Loucy (cell line): ENCODE measurements at regions not wholly inside any gene's neighbourhood (a gene's known extent, or its start where the extent isn't known, plus 50 kb on each side); places are given as distances from the start of the nearest gene placed in this dataset.

ENCODE experiments used
- H2AFZ ChIP-seq: fragments of 200-600 bp; sonication (generic); 2 replicates; pipeline ENCODE4 v1.6.0; 2016; ENCODE audit warnings: antibody characterized with exemption, mild to moderate bottlenecking, low read length, moderate library complexity
- H3F3A ChIP-seq: fragments of 200-600 bp; 2 replicates; pipeline ENCODE4 v1.6.0; 2016; ENCODE audit warnings: antibody characterized with exemption, low read depth, mild to moderate bottlenecking
- H3K27me3 ChIP-seq: fragments of 200-600 bp; sonication (generic); 2 replicates; pipeline ENCODE4 v1.6.1; 2014; ENCODE audit warnings: low read length, mild to moderate bottlenecking; ENCODE audit not compliant: insufficient read depth, poor library complexity, severe bottlenecking
- H3K36me3 ChIP-seq: fragments of 200-600 bp; sonication (generic); 2 replicates; pipeline ENCODE4 v1.6.1; 2016; ENCODE audit warnings: low read length; ENCODE audit not compliant: insufficient read depth
- H3K4me1 ChIP-seq: fragments of 200-600 bp; sonication (generic); 2 replicates; pipeline ENCODE4 v1.5.1; 2014; ENCODE audit warnings: low read length, mild to moderate bottlenecking; ENCODE audit not compliant: insufficient read depth, poor library complexity, severe bottlenecking
- H3K4me2 ChIP-seq: fragments of 200-600 bp; sonication (generic); 2 replicates; pipeline ENCODE4 v1.6.0; 2014; ENCODE audit warnings: antibody characterized with exemption, low read length, low read depth, mild to moderate bottlenecking; ENCODE audit not compliant: poor library complexity, severe bottlenecking
- H3K4me3 ChIP-seq: fragments of 200-600 bp; sonication (generic); 2 replicates; pipeline ENCODE4 v1.5.1; 2014; ENCODE audit warnings: low read length, mild to moderate bottlenecking, mixed read lengths; ENCODE audit not compliant: poor library complexity, severe bottlenecking
- H3K79me2 ChIP-seq: fragments of 200-600 bp; sonication (generic); 2 replicates; pipeline ENCODE4 v1.6.1; 2014; ENCODE audit warnings: low read length; ENCODE audit not compliant: insufficient read depth
- H3K9ac ChIP-seq: fragments of 200-600 bp; sonication (generic); 2 replicates; pipeline ENCODE4 v1.6.0; 2014; ENCODE audit warnings: mild to moderate bottlenecking, low read depth, low read length, moderate library complexity; ENCODE audit not compliant: poor library complexity, severe bottlenecking
- H3K9me2 ChIP-seq: fragments of 200-600 bp; sonication (generic); replicated peaks from 2 replicates; pipeline ENCODE4 v1.6.1; 2016; ENCODE audit warnings: low read depth, low read length, mixed read lengths
- H3K9me3 ChIP-seq: fragments of 200-600 bp; sonication (generic); 2 replicates; pipeline ENCODE4 v1.6.1; 2014; ENCODE audit warnings: mild to moderate bottlenecking, antibody characterized with exemption, low read length, low read depth; ENCODE audit not compliant: insufficient read depth
- H4K20me1 ChIP-seq: fragments of 200-600 bp; sonication (generic); 2 replicates; pipeline ENCODE4 v1.6.0; 2014; ENCODE audit warnings: antibody characterized with exemption, low read length, mild to moderate bottlenecking; ENCODE audit not compliant: insufficient read depth, poor library complexity, severe bottlenecking
- EZH2phosphoT487 ChIP-seq: fragments of 200-600 bp; IDR thresholded peaks from 2 replicates; pipeline ENCODE4 v1.6.1; 2018; ENCODE audit warnings: antibody characterized with exemption, mild to moderate bottlenecking, moderate library complexity, borderline replicate concordance
- TF ChIP-seq, protein P1 (sequence below): fragments of 200-600 bp; sonication (generic); conservative IDR thresholded peaks from 2 replicates; pipeline ENCODE4 v1.5.1; 2014; ENCODE audit warnings: mild to moderate bottlenecking, antibody characterized with exemption, low read length

DNA sequence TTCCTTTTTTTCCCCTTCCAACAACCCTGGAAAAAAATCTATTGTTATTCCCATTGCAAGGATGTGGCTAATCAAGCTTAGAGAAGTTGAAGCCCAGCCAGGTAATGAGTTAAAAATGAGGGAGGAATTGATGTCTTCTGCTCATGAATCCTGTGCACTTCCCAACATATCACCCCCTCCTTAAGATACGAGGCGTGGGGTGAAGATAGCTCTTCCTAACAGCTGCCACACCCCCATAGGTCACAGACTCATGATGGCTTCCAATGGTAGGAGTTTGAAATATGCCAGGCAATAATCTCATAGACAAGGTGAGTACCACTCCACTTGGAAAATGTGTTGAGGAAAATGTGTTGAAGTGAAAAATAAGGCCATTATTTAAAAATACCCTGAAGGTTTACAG, 71.3 kb upstream of the HECW1 start:
- no peaks in the 10 kb centered on the region for H3K9me3 ChIP-seq
- H2AFZ ChIP-seq, result no peak overlapping the region
- TF ChIP-seq, protein P1, sequence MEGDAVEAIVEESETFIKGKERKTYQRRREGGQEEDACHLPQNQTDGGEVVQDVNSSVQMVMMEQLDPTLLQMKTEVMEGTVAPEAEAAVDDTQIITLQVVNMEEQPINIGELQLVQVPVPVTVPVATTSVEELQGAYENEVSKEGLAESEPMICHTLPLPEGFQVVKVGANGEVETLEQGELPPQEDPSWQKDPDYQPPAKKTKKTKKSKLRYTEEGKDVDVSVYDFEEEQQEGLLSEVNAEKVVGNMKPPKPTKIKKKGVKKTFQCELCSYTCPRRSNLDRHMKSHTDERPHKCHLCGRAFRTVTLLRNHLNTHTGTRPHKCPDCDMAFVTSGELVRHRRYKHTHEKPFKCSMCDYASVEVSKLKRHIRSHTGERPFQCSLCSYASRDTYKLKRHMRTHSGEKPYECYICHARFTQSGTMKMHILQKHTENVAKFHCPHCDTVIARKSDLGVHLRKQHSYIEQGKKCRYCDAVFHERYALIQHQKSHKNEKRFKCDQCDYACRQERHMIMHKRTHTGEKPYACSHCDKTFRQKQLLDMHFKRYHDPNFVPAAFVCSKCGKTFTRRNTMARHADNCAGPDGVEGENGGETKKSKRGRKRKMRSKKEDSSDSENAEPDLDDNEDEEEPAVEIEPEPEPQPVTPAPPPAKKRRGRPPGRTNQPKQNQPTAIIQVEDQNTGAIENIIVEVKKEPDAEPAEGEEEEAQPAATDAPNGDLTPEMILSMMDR, result no peak
- no peak for TF ChIP-seq EZH2phosphoT487
- H3K27me3 ChIP-seq, result no peaks in the 10 kb centered on the region
- H3K36me3 ChIP-seq, result no peaks in the 10 kb centered on the region
- H3K9ac ChIP-seq, result no peak overlapping the region
- no peaks in the 10 kb centered on the region for H4K20me1 ChIP-seq
- no peaks in the 10 kb centered on the region for H3K4me1 ChIP-seq
- H3F3A ChIP-seq, result no peaks in the 10 kb centered on the region
- no peak overlapping the region for H3K4me2 ChIP-seq
- H3K79me2 ChIP-seq, result no peaks in the 10 kb centered on the region
- H3K9me2 ChIP-seq, result no peaks in the 10 kb centered on the region
- no peak overlapping the region for H3K4me3 ChIP-seq

DNA sequence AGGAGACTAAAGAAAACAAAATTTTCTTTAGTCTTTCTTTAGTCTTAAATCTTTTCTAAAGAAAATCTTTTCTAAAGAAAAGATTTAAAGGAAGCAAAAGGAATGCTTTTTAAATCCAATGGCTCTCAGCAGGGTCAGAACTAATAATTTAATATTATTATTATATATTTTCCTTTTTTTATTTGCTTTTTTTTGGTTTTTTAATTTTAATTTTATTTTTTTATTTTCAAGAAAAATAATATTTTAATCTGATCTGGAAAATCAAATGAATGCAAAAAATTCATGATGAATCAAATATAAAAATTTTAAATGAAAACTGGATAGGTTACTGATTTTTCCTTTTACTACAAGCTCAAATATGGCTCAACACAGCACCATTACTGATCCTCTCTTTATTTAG, 70.7 kb upstream of the HECW1 start:
- Histone ChIP-seq H3K4me1 (no peaks in the 10 kb centered on the region), H3K4me3 (no peak overlapping the region), H3K4me2 (no peak overlapping the region), H3K9me2 (no peaks in the 10 kb centered on the region), H3K27me3 (no peaks in the 10 kb centered on the region), H3K79me2 (no peaks in the 10 kb centered on the region), H3K9me3 (no peaks in the 10 kb centered on the region), H3F3A (no peaks in the 10 kb centered on the region), H3K36me3 (no peaks in the 10 kb centered on the region), H4K20me1 (no peaks in the 10 kb centered on the region), H3K9ac (no peak overlapping the region), H2AFZ (no peak overlapping the region)
- no peak for TF ChIP-seq EZH2phosphoT487
- TF ChIP-seq, protein P1, result no peak

DNA sequence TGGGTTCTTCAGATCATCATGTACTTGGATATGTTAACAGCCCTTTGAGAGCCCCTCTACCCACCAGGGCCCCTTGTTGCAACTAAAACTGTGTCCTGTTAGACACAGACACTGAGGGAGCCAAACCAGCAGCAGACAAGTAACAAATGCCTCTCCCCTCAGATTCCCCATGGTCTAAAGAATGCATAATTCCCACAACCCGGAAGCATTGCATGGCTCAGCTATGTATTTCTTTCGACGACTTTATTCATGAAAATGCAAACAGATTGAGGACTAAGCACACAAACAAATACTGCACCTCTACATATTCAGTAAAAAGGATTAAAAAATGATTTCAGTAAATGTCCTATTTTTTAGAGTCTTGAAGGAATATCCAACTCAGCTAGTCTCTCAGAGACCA, 70.1 kb upstream of the HECW1 start:
- no peak overlapping the region for H2AFZ ChIP-seq
- no peaks in the 10 kb centered on the region for H3K79me2 ChIP-seq
- no peak for TF ChIP-seq EZH2phosphoT487
- TF ChIP-seq, protein P1, result no peak
- no peaks in the 10 kb centered on the region for H3K36me3 ChIP-seq
- H3K9me2 ChIP-seq, result no peaks in the 10 kb centered on the region
- no peaks in the 10 kb centered on the region for H3K9me3 ChIP-seq
- H3K4me2 ChIP-seq, result no peak overlapping the region
- H3K4me3 ChIP-seq, result no peak overlapping the region
- no peak overlapping the region for H3K9ac ChIP-seq
- no peaks in the 10 kb centered on the region for H3F3A ChIP-seq
- H4K20me1 ChIP-seq, result no peaks in the 10 kb centered on the region
- H3K4me1 ChIP-seq, result no peaks in the 10 kb centered on the region
- H3K27me3 ChIP-seq, result no peaks in the 10 kb centered on the region
